H1 (cell line): ENCODE measurements at regions not wholly inside any gene's neighbourhood (a gene's known extent, or its start where the extent isn't known, plus 50 kb on each side); places are given as distances from the start of the nearest gene placed in this dataset.

ENCODE experiments used
- BACH1 ChIP-seq: IDR thresholded peaks from 2 replicates; pipeline ENCODE4 v1.6.1; 2012; ENCODE audit warnings: low read length, improper control_type of control experiment
- CBX5 ChIP-seq: fragments of 300-800, 300-1000 bp; sonication (generic); IDR thresholded peaks from 2 replicates; pipeline ENCODE4 v1.7.1; 2016; ENCODE audit warnings: antibody characterized with exemption, low read length, low read depth
- GABPA ChIP-seq: IDR thresholded peaks from 2 replicates; pipeline ENCODE4 v1.6.1; 2011; ENCODE audit warnings: mild to moderate bottlenecking, low read length, moderate library complexity, borderline replicate concordance; ENCODE audit not compliant: insufficient read depth
- HDAC6 ChIP-seq: IDR thresholded peaks from one replicate; pipeline ENCODE4 v1.7.1; 2012; ENCODE audit warnings: low read depth, mild to moderate bottlenecking, inconsistent platforms, low read length, moderate library complexity
- JUN ChIP-seq: IDR thresholded peaks from 2 replicates; pipeline ENCODE4 v1.6.1; 2011; ENCODE audit warnings: low read depth, mild to moderate bottlenecking, improper control_type of control experiment, low read length
- RBBP5 ChIP-seq: IDR thresholded peaks from 2 replicates; pipeline ENCODE4 v1.7.1; 2012; ENCODE audit warnings: low read depth, mild to moderate bottlenecking, inconsistent platforms, low read length, moderate library complexity, borderline replicate concordance
- RXRA ChIP-seq: IDR thresholded peaks from 2 replicates; pipeline ENCODE4 v1.6.1; 2011; ENCODE audit warnings: low read depth, mild to moderate bottlenecking, low read length, moderate library complexity; ENCODE audit not compliant: insufficient read depth
- SP2 ChIP-seq: IDR thresholded peaks from 2 replicates; pipeline ENCODE4 v1.6.1; 2012; ENCODE audit warnings: mild to moderate bottlenecking, low read length, inconsistent platforms
- TCF12 ChIP-seq: IDR thresholded peaks from 2 replicates; pipeline ENCODE4 v1.6.1; 2011; ENCODE audit warnings: low read depth, mild to moderate bottlenecking, low read length
- TF ChIP-seq, protein P1 (sequence below): fragments of 300-600 bp; sonication (generic); IDR thresholded peaks from 2 replicates; pipeline ENCODE4 v1.7.1; 2012; ENCODE audit warnings: low read length, moderate library complexity, mild to moderate bottlenecking, inconsistent platforms; ENCODE audit not compliant: insufficient replicate concordance
- TF ChIP-seq, protein P2 (sequence below): IDR thresholded peaks from 2 replicates; pipeline ENCODE4 v1.6.1; 2012; ENCODE audit warnings: inconsistent platforms

DNA sequence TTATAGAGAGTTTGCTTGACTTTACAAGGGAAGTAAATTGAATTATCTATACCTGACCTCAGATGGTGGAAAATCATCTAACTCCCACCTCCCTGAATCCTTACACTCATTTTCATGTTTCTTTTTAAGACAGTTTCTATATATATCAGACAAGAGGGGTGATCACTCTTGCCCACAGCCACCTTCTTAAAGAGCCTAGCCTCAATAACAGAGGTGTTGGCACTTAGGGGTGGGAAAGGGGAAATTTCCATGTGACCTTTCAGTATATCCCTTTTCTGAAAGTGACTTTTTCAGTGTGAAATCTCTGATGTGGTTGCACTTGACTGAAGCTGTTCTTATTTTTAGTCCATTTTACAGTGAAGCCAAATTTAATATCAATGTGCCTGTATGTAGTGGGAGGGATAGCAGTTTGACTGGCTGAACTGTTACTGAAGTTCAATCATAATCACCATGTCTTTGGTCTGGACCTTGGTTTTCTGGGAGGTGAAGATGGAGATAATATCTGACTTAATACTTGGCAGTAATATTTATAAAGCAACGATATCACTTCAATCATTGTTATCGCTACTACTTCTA lies 141.3 kb downstream of the MAP3K7 start (continued):
- TF ChIP-seq, protein P1, sequence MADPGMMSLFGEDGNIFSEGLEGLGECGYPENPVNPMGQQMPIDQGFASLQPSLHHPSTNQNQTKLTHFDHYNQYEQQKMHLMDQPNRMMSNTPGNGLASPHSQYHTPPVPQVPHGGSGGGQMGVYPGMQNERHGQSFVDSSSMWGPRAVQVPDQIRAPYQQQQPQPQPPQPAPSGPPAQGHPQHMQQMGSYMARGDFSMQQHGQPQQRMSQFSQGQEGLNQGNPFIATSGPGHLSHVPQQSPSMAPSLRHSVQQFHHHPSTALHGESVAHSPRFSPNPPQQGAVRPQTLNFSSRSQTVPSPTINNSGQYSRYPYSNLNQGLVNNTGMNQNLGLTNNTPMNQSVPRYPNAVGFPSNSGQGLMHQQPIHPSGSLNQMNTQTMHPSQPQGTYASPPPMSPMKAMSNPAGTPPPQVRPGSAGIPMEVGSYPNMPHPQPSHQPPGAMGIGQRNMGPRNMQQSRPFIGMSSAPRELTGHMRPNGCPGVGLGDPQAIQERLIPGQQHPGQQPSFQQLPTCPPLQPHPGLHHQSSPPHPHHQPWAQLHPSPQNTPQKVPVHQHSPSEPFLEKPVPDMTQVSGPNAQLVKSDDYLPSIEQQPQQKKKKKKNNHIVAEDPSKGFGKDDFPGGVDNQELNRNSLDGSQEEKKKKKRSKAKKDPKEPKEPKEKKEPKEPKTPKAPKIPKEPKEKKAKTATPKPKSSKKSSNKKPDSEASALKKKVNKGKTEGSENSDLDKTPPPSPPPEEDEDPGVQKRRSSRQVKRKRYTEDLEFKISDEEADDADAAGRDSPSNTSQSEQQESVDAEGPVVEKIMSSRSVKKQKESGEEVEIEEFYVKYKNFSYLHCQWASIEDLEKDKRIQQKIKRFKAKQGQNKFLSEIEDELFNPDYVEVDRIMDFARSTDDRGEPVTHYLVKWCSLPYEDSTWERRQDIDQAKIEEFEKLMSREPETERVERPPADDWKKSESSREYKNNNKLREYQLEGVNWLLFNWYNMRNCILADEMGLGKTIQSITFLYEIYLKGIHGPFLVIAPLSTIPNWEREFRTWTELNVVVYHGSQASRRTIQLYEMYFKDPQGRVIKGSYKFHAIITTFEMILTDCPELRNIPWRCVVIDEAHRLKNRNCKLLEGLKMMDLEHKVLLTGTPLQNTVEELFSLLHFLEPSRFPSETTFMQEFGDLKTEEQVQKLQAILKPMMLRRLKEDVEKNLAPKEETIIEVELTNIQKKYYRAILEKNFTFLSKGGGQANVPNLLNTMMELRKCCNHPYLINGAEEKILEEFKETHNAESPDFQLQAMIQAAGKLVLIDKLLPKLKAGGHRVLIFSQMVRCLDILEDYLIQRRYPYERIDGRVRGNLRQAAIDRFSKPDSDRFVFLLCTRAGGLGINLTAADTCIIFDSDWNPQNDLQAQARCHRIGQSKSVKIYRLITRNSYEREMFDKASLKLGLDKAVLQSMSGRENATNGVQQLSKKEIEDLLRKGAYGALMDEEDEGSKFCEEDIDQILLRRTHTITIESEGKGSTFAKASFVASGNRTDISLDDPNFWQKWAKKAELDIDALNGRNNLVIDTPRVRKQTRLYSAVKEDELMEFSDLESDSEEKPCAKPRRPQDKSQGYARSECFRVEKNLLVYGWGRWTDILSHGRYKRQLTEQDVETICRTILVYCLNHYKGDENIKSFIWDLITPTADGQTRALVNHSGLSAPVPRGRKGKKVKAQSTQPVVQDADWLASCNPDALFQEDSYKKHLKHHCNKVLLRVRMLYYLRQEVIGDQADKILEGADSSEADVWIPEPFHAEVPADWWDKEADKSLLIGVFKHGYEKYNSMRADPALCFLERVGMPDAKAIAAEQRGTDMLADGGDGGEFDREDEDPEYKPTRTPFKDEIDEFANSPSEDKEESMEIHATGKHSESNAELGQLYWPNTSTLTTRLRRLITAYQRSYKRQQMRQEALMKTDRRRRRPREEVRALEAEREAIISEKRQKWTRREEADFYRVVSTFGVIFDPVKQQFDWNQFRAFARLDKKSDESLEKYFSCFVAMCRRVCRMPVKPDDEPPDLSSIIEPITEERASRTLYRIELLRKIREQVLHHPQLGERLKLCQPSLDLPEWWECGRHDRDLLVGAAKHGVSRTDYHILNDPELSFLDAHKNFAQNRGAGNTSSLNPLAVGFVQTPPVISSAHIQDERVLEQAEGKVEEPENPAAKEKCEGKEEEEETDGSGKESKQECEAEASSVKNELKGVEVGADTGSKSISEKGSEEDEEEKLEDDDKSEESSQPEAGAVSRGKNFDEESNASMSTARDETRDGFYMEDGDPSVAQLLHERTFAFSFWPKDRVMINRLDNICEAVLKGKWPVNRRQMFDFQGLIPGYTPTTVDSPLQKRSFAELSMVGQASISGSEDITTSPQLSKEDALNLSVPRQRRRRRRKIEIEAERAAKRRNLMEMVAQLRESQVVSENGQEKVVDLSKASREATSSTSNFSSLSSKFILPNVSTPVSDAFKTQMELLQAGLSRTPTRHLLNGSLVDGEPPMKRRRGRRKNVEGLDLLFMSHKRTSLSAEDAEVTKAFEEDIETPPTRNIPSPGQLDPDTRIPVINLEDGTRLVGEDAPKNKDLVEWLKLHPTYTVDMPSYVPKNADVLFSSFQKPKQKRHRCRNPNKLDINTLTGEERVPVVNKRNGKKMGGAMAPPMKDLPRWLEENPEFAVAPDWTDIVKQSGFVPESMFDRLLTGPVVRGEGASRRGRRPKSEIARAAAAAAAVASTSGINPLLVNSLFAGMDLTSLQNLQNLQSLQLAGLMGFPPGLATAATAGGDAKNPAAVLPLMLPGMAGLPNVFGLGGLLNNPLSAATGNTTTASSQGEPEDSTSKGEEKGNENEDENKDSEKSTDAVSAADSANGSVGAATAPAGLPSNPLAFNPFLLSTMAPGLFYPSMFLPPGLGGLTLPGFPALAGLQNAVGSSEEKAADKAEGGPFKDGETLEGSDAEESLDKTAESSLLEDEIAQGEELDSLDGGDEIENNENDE, result no peak
- no peak for TF ChIP-seq RBBP5
- no peak for TF ChIP-seq RXRA
- TF ChIP-seq BACH1, result no peak
- TF ChIP-seq HDAC6, result no peak
- TF ChIP-seq JUN, result no peak
- TF ChIP-seq SP2, result no peak
- no peak for TF ChIP-seq CBX5
- no peak for TF ChIP-seq GABPA
- TF ChIP-seq TCF12, result no peak
- TF ChIP-seq, protein P2, sequence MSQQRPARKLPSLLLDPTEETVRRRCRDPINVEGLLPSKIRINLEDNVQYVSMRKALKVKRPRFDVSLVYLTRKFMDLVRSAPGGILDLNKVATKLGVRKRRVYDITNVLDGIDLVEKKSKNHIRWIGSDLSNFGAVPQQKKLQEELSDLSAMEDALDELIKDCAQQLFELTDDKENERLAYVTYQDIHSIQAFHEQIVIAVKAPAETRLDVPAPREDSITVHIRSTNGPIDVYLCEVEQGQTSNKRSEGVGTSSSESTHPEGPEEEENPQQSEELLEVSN, result no peak
